PFSK-1 (cell line): ENCODE measurements at regions not wholly inside any gene's neighbourhood (a gene's known extent, or its start where the extent isn't known, plus 50 kb on each side); places are given as distances from the start of the nearest gene placed in this dataset.

Source experiments
- FOXP2 ChIP-seq: optimal IDR thresholded peaks from 2 replicates; pipeline ENCODE3; 2011; ENCODE audit warnings: borderline replicate concordance, control low read depth, inconsistent platforms; ENCODE audit not compliant: insufficient read depth; ENCODE audit errors: extremely low read length, extremely low read depth
- POLR2AphosphoS5 ChIP-seq: IDR thresholded peaks from 2 replicates; pipeline ENCODE4 v1.6.1; 2012; ENCODE audit warnings: low read depth, mild to moderate bottlenecking, control low read depth, low read length, moderate library complexity
- SIN3A ChIP-seq: IDR thresholded peaks from 2 replicates; pipeline ENCODE4 v1.6.1; 2012; ENCODE audit warnings: mild to moderate bottlenecking, low read length, moderate library complexity, borderline replicate concordance; ENCODE audit not compliant: insufficient read depth
- TAF1 ChIP-seq: IDR thresholded peaks from 2 replicates; pipeline ENCODE4 v1.6.1; 2012; ENCODE audit warnings: low read length, control low read depth, borderline replicate concordance; ENCODE audit not compliant: insufficient read depth
- TF ChIP-seq, protein P1 (sequence below), 2 experiments: IDR thresholded peaks; 2 replicates each; pipeline versions ENCODE4 v1.6.1 to v1.8.0; 2011 to 2012; ENCODE audit warnings: low read depth in 2 of 2, low read length in 2 of 2, control low read depth in 1 of 2, inconsistent platforms in 1 of 2, mild to moderate bottlenecking in 1 of 2, moderate library complexity in 1 of 2; ENCODE audit not compliant: insufficient read depth in 1 of 2

DNA sequence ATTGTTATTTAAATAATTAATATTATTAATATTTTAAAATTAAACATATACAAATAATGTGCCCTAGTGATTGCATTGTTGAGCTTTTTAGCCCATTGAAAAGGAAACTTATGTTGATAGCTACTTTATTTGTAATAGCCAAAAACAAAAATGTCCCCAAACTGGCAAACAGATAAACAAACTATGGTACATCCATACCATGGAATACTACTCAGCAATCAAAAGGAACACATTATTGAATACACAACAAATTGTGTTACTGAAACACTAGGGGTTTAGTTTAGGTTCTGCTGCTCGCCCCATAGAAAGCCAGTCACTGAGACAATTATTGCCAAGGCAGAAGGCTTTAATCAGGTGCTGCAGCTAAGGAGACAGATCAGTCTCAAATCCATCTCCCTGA lies 239.7 kb upstream of the KITLG start:
- TF ChIP-seq, protein P1, sequence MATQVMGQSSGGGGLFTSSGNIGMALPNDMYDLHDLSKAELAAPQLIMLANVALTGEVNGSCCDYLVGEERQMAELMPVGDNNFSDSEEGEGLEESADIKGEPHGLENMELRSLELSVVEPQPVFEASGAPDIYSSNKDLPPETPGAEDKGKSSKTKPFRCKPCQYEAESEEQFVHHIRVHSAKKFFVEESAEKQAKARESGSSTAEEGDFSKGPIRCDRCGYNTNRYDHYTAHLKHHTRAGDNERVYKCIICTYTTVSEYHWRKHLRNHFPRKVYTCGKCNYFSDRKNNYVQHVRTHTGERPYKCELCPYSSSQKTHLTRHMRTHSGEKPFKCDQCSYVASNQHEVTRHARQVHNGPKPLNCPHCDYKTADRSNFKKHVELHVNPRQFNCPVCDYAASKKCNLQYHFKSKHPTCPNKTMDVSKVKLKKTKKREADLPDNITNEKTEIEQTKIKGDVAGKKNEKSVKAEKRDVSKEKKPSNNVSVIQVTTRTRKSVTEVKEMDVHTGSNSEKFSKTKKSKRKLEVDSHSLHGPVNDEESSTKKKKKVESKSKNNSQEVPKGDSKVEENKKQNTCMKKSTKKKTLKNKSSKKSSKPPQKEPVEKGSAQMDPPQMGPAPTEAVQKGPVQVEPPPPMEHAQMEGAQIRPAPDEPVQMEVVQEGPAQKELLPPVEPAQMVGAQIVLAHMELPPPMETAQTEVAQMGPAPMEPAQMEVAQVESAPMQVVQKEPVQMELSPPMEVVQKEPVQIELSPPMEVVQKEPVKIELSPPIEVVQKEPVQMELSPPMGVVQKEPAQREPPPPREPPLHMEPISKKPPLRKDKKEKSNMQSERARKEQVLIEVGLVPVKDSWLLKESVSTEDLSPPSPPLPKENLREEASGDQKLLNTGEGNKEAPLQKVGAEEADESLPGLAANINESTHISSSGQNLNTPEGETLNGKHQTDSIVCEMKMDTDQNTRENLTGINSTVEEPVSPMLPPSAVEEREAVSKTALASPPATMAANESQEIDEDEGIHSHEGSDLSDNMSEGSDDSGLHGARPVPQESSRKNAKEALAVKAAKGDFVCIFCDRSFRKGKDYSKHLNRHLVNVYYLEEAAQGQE (IDR thresholded peaks at IDR 0.05; ENCODE audit: insufficient read depth in 1 of 2, low read depth in 2 of 2, low read length in 2 of 2): no peak
- no peak for TF ChIP-seq POLR2AphosphoS5
- TF ChIP-seq FOXP2: no peak
- no peak for TF ChIP-seq SIN3A
- TF ChIP-seq TAF1: no peak

- TF ChIP-seq TAF1 (no peak), FOXP2 (no peak), SIN3A (no peak), POLR2AphosphoS5 (no peak)
- TF ChIP-seq, protein P1 (IDR thresholded peaks at IDR 0.05; ENCODE audit: insufficient read depth in 1 of 2, low read depth in 2 of 2, low read length in 2 of 2): no peak
Observed at GRCh38 chr12:88816201-88816600, 235.9 kb upstream of the KITLG start.

DNA sequence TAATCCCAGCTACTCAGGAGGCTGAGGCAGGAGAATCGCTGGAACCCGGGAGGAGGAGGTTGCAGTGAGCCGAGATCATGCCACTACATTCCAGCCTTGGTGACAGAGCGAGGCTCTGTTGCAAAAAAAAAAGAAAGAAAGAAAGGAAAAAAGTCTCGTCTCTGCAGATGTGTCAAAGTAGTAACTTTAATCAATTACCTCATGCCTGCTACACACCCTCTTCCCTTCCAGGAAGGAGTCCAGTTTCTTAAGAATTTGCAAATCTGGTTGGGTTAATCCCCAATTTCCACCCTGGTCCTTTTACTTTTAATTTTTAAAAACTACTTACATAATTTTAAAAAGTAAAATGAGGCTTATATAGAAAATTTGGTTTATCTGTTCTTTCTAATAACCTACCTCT lies 234.5 kb upstream of the KITLG start:
- TF ChIP-seq FOXP2 (no peak), TAF1 (no peak), POLR2AphosphoS5 (no peak), SIN3A (no peak)
- TF ChIP-seq, protein P1 (IDR thresholded peaks at IDR 0.05; ENCODE audit: insufficient read depth in 1 of 2, low read depth in 2 of 2, low read length in 2 of 2): no peak

DNA sequence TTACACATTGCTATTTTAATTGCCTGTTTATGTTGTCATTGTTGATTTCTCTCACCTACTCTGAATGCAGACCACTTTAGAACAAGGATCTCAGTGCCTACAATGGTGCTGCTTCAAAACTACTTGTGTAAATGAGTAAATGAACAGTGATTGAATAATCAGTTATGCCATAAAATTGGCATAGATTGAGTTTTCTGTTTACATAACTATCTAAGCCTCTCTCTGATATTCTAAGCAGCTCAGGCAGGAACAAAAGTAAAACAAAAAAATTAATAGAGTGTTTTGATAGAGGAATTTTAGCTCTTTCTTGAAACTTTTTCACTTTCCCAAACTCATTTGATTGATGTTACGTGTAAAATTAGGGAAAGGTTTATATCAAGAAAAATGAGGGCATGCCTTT lies 232.3 kb upstream of the KITLG start:
- TF ChIP-seq SIN3A (no peak), TAF1 (no peak)
- TF ChIP-seq, protein P1 (IDR thresholded peaks at IDR 0.05; ENCODE audit: insufficient read depth in 1 of 2, low read depth in 2 of 2, low read length in 2 of 2): no peak

DNA sequence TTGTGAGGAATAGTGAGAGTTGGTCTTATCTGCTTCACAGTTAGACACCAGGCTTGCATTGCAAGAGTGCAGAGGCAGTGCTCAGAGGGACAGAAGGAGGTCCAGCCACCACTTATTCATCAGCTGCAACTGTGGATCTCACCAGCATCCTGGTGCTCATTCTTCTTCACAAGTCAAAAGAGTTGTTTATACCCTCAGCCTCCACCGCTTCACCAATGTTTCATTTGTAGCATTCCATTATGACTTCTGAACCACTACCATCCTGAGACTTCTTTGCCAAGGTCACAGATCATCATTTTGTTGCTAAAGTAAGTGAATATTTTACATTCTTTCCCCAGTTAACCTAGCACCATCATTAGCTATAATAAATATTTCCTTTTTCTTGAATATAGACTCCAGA lies 230.5 kb upstream of the KITLG start:
- TF ChIP-seq FOXP2 (no peak), TAF1 (no peak), SIN3A (no peak), POLR2AphosphoS5 (no peak)
- TF ChIP-seq, protein P1 (IDR thresholded peaks at IDR 0.05; ENCODE audit: insufficient read depth in 1 of 2, low read depth in 2 of 2, low read length in 2 of 2): no peak
